ENCODE measurements at regions not wholly inside any gene's neighbourhood (a gene's known extent, or its start where the extent isn't known, plus 50 kb on each side); places are given as distances from the start of the nearest gene placed in this dataset.
"Not testable (repeated sequence)": the region's sequence is repeated elsewhere in the genome, so short reads cannot be mapped to it uniquely, and the experiment has no call there.

DNA sequence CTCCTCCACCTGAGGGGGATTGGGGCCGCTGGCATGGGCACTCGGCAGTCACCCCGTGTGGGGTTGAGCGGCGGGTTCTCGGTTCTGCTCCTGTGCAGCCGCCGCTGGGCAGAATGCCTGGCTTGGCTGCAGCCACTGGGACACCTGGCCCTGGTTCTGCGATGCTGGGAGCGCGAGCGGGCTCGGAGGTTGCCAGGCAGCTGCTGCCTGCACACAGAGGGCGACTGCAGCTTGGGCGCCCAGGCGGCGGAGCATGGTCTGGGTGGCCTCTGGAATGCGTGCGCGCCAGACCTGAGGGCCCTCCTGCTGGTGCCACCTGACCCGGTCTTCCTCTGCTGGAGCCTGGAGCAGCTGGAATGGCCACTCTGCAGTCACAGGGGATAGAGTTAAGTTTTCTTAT, 85.1 kb upstream of the CCDC180 start:
- TF ChIP-seq, protein P1, sequence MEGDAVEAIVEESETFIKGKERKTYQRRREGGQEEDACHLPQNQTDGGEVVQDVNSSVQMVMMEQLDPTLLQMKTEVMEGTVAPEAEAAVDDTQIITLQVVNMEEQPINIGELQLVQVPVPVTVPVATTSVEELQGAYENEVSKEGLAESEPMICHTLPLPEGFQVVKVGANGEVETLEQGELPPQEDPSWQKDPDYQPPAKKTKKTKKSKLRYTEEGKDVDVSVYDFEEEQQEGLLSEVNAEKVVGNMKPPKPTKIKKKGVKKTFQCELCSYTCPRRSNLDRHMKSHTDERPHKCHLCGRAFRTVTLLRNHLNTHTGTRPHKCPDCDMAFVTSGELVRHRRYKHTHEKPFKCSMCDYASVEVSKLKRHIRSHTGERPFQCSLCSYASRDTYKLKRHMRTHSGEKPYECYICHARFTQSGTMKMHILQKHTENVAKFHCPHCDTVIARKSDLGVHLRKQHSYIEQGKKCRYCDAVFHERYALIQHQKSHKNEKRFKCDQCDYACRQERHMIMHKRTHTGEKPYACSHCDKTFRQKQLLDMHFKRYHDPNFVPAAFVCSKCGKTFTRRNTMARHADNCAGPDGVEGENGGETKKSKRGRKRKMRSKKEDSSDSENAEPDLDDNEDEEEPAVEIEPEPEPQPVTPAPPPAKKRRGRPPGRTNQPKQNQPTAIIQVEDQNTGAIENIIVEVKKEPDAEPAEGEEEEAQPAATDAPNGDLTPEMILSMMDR (IDR thresholded peaks at IDR 0.05; ENCODE audit: low read depth, low read length, poor library complexity, severe bottlenecking), result not testable (repeated sequence)
- not testable (repeated sequence) for TF ChIP-seq EZH2phosphoT487 (IDR thresholded peaks at IDR 0.05; ENCODE audit: borderline replicate concordance, low read length)

All from DOHH2 (cell line).